ENCODE measurements at regions not wholly inside any gene's neighbourhood (a gene's known extent, or its start where the extent isn't known, plus 50 kb on each side); places are given as distances from the start of the nearest gene placed in this dataset.
"Not testable (repeated sequence)": the region's sequence is repeated elsewhere in the genome, so short reads cannot be mapped to it uniquely, and the experiment has no call there.

DNA sequence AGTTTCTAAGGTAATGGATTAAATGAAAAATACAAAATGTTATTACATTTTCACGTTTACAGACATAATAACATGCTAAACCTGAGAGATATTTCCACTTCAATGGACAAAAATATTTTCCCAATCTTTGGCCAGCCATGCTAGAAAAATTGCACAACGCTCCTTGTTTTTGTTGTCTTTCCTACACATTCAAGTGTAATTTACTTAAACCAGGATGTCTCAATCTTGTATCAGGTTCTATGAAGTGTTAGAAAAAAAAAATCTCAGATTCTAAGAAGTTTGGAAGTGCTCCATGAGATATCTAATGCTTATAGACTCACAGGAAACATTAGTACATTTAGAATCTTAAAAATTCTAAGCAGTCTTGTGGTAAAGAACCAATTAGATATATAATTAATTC is 141.8 kb upstream of the SLC35G4 start:
- POLR2A ChIA-PET, result no interaction called here
- H3K27ac ChIP-seq (ENCODE audit: insufficient read depth in 1 of 2, low read depth in 1 of 2, low read length in 2 of 2, poor library complexity in 1 of 2, severe bottlenecking in 2 of 2), result no peak overlapping the region
- CTCF ChIA-PET, result no interaction called here
- H3K27me3 ChIP-seq (replicated peaks in 2 of 5; ENCODE audit: control insufficient read depth in 4 of 5, insufficient read depth in 5 of 5, low read length in 4 of 5), result no peaks in the 10 kb centered on the region
- WGBS (ENCODE audit: insufficient coverage), result 100% methylated on average over 1 of the region's 2 CpGs
- no peak for DNase-seq
- no peaks in the 10 kb centered on the region for H3K9me3 ChIP-seq (ENCODE audit: control extremely low read depth in 1 of 5, control insufficient read depth in 4 of 5, insufficient read depth in 2 of 5, low read depth in 1 of 5, low read length in 4 of 5)
- no peak overlapping the region for H3K4me3 ChIP-seq (ENCODE audit: control insufficient read depth in 1 of 7, extremely low read depth in 1 of 7, insufficient read depth in 4 of 7, low read depth in 2 of 7, low read length in 6 of 7)
- no peaks in the 10 kb centered on the region for H3K4me1 ChIP-seq (ENCODE audit: control extremely low read depth in 1 of 4, control insufficient read depth in 4 of 4, insufficient read depth in 4 of 4, low read length in 3 of 4)
- H3K36me3 ChIP-seq (ENCODE audit: control insufficient read depth in 4 of 4, insufficient read depth in 4 of 4, low read length in 3 of 4), result no peaks in the 10 kb centered on the region

DNA sequence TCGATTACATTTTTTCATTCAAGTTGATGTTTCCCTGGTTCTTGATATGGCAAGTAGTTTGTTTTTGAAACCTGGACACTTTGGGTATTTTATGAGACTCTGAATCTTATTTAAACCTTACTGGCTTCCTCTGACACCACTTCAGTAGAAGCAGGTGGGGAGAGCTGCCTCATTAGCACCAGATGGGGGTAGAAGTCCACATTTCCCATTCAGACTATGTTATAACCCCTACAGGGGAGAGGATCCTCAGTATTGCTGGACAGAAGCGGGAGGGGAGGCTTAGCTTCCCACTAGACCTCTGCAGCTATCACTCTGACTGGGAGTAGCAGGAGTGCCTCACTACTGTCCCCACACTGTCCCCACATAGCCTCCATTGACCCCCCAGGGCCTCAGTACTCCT is 145.3 kb upstream of the SLC35G4 start:
- Histone ChIP-seq H3K36me3 (ENCODE audit: control insufficient read depth in 4 of 4, insufficient read depth in 4 of 4, low read length in 3 of 4) (no peaks in the 10 kb centered on the region), H3K27me3 (replicated peaks in 2 of 5; ENCODE audit: control insufficient read depth in 4 of 5, insufficient read depth in 5 of 5, low read length in 4 of 5) (no peaks in the 10 kb centered on the region), H3K27ac (ENCODE audit: insufficient read depth in 1 of 2, low read depth in 1 of 2, low read length in 2 of 2, poor library complexity in 1 of 2, severe bottlenecking in 2 of 2) (no peak overlapping the region), H3K4me1 (ENCODE audit: control extremely low read depth in 1 of 4, control insufficient read depth in 4 of 4, insufficient read depth in 4 of 4, low read length in 3 of 4) (no peaks in the 10 kb centered on the region), H3K9me3 (ENCODE audit: control extremely low read depth in 1 of 5, control insufficient read depth in 4 of 5, insufficient read depth in 2 of 5, low read depth in 1 of 5, low read length in 4 of 5) (peaks cover 0 to 4% (median 0%) of the 10 kb centered on the region in 5 experiments), H3K4me3 (ENCODE audit: control insufficient read depth in 1 of 7, extremely low read depth in 1 of 7, insufficient read depth in 4 of 7, low read depth in 2 of 7, low read length in 6 of 7) (no peak overlapping the region)
- no peak for DNase-seq
- CTCF ChIA-PET, result no interaction called here
- POLR2A ChIA-PET, result no interaction called here
- WGBS (ENCODE audit: insufficient coverage), result no CpG with 5 or more reads among the region's 2 CpGs

DNA sequence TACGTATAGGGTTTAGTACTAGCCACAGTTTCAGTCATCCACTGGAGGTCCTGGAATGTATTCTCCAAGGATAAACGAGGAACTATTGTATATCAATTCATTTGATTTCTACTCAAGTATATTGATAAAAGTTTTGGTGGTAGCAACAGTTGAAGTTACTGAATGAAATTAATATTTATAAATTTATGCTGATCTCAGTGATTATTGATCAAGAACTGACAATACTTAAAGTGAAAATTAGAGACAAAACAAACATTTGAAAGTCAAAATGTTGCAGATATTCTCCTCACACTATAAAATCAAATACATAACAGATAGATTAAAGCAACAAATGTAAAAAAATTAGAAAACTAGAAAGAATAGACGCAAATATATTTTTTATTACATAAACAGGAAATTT is 150.9 kb upstream of the SLC35G4 start:
- Histone ChIP-seq H3K27me3 (replicated peaks in 2 of 5; ENCODE audit: control insufficient read depth in 4 of 5, insufficient read depth in 5 of 5, low read length in 4 of 5) (no peaks in the 10 kb centered on the region), H3K36me3 (ENCODE audit: control insufficient read depth in 4 of 4, insufficient read depth in 4 of 4, low read length in 3 of 4) (no peaks in the 10 kb centered on the region), H3K4me1 (ENCODE audit: control extremely low read depth in 1 of 4, control insufficient read depth in 4 of 4, insufficient read depth in 4 of 4, low read length in 3 of 4) (no peaks in the 10 kb centered on the region), H3K27ac (ENCODE audit: insufficient read depth in 1 of 2, low read depth in 1 of 2, low read length in 2 of 2, poor library complexity in 1 of 2, severe bottlenecking in 2 of 2) (no peak overlapping the region), H3K9me3 (ENCODE audit: control extremely low read depth in 1 of 5, control insufficient read depth in 4 of 5, insufficient read depth in 2 of 5, low read depth in 1 of 5, low read length in 4 of 5) (peaks cover 0 to 4% (median 0%) of the 10 kb centered on the region in 5 experiments), H3K4me3 (ENCODE audit: control insufficient read depth in 1 of 7, extremely low read depth in 1 of 7, insufficient read depth in 4 of 7, low read depth in 2 of 7, low read length in 6 of 7) (no peak overlapping the region)
- ChIA-PET CTCF (no interaction called here), POLR2A (no interaction called here)
- WGBS (ENCODE audit: insufficient coverage), result no CpG with 5 or more reads among the region's 3 CpGs
- no peak for DNase-seq

DNA sequence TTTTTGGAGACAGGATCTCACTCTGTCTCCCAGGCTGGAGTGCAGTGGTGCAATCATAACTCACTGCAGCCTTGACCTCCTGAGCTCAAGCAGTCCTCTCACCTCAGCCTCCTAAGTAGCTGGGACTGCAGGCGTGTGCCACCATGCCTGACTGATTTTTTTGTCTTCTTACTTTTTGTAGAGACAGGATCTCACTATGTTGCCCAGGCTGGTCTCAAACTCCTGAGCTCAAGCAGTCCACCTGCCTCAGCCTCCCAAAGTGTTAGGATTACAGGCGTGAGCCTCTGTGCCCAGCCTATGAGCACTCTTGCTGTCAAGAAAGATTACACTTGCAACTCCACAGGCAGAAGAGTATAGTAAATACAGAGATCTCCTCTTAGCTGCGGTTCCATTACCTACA is 151.5 kb upstream of the SLC35G4 start:
- H3K27ac ChIP-seq (ENCODE audit: insufficient read depth in 1 of 2, low read depth in 1 of 2, low read length in 2 of 2, poor library complexity in 1 of 2, severe bottlenecking in 2 of 2); H3K27me3 ChIP-seq (replicated peaks in 2 of 5; ENCODE audit: control insufficient read depth in 4 of 5, insufficient read depth in 5 of 5, low read length in 4 of 5); DNase-seq; H3K9me3 ChIP-seq (ENCODE audit: control extremely low read depth in 1 of 5, control insufficient read depth in 4 of 5, insufficient read depth in 2 of 5, low read depth in 1 of 5, low read length in 4 of 5); H3K4me1 ChIP-seq (ENCODE audit: control extremely low read depth in 1 of 4, control insufficient read depth in 4 of 4, insufficient read depth in 4 of 4, low read length in 3 of 4); CTCF ChIA-PET; H3K4me3 ChIP-seq (ENCODE audit: control insufficient read depth in 1 of 7, extremely low read depth in 1 of 7, insufficient read depth in 4 of 7, low read depth in 2 of 7, low read length in 6 of 7); POLR2A ChIA-PET; H3K36me3 ChIP-seq (ENCODE audit: control insufficient read depth in 4 of 4, insufficient read depth in 4 of 4, low read length in 3 of 4): not testable (repeated sequence)
- WGBS (ENCODE audit: insufficient coverage), result 91% methylated on average over 2 of the region's 3 CpGs

DNA sequence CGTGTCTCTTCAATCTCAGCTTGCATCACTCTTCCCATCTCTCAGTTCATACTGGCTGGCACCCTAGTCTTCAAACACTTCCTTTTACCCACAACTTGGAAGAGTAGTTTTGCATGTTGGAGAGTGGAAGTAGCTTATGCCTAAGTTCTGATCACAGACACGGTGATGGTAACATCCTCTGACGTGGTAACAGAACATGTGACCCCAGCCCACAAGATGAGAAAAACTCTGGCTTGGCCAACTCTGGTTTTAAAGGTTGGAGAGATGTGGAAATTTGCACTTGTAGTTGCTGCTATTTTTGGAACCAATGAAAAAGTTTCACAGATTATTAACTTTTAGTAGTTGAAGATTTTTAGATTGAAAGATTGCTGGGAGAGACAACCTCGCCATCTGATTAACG is 155.4 kb upstream of the SLC35G4 start:
- WGBS (ENCODE audit: insufficient coverage), result 42% methylated on average over 2 of the region's 5 CpGs
- no peak for DNase-seq
- CTCF ChIA-PET, result no interaction called here
- Histone ChIP-seq H3K36me3 (ENCODE audit: control insufficient read depth in 4 of 4, insufficient read depth in 4 of 4, low read length in 3 of 4) (no peaks in the 10 kb centered on the region), H3K4me1 (ENCODE audit: control extremely low read depth in 1 of 4, control insufficient read depth in 4 of 4, insufficient read depth in 4 of 4, low read length in 3 of 4) (no peaks in the 10 kb centered on the region), H3K4me3 (ENCODE audit: control insufficient read depth in 1 of 7, extremely low read depth in 1 of 7, insufficient read depth in 4 of 7, low read depth in 2 of 7, low read length in 6 of 7) (no peak overlapping the region), H3K27ac (ENCODE audit: insufficient read depth in 1 of 2, low read depth in 1 of 2, low read length in 2 of 2, poor library complexity in 1 of 2, severe bottlenecking in 2 of 2) (no peak overlapping the region), H3K9me3 (ENCODE audit: control extremely low read depth in 1 of 5, control insufficient read depth in 4 of 5, insufficient read depth in 2 of 5, low read depth in 1 of 5, low read length in 4 of 5) (peaks cover 0 to 4% (median 0%) of the 10 kb centered on the region in 5 experiments), H3K27me3 (replicated peaks in 2 of 5; ENCODE audit: control insufficient read depth in 4 of 5, insufficient read depth in 5 of 5, low read length in 4 of 5) (no peaks in the 10 kb centered on the region)
- POLR2A ChIA-PET, result no interaction called here

DNA sequence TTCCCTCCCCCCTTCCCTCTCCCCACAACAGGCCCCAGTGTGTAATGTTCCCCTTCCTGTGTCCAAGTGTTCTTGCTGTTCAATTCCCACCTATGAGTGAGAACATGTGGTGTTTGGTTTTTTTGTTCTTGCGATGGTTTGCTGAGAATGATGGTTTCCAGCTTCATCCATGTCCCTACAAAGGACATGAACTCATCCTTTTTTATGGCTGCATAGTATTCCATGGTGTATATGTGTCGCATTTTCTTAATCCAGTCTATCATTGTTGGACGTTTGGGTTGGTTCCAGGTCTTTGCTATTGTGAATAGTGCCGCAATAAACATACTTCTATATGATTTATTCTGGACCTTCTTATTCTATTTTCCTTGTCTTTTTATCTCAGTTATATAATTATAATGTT is 165.2 kb upstream of the SLC35G4 start:
- CTCF ChIA-PET, result interaction anchor here (0.6 to 1.6 kb wide), 2 partner anchors 19 to 170 kb away, joined by 3 to 7 read pairs; no protein-coding TSS in a partner anchor
- H3K9me3 ChIP-seq (ENCODE audit: control extremely low read depth in 1 of 5, control insufficient read depth in 4 of 5, insufficient read depth in 2 of 5, low read depth in 1 of 5, low read length in 4 of 5); POLR2A ChIA-PET; H3K36me3 ChIP-seq (ENCODE audit: control insufficient read depth in 4 of 4, insufficient read depth in 4 of 4, low read length in 3 of 4); H3K27ac ChIP-seq (ENCODE audit: insufficient read depth in 1 of 2, low read depth in 1 of 2, low read length in 2 of 2, poor library complexity in 1 of 2, severe bottlenecking in 2 of 2); H3K27me3 ChIP-seq (replicated peaks in 2 of 5; ENCODE audit: control insufficient read depth in 4 of 5, insufficient read depth in 5 of 5, low read length in 4 of 5); DNase-seq; H3K4me3 ChIP-seq (ENCODE audit: control insufficient read depth in 1 of 7, extremely low read depth in 1 of 7, insufficient read depth in 4 of 7, low read depth in 2 of 7, low read length in 6 of 7); H3K4me1 ChIP-seq (ENCODE audit: control extremely low read depth in 1 of 4, control insufficient read depth in 4 of 4, insufficient read depth in 4 of 4, low read length in 3 of 4): not testable (repeated sequence)
- no CpG with 5 or more reads among the region's 4 CpGs for WGBS (ENCODE audit: insufficient coverage)

DNA sequence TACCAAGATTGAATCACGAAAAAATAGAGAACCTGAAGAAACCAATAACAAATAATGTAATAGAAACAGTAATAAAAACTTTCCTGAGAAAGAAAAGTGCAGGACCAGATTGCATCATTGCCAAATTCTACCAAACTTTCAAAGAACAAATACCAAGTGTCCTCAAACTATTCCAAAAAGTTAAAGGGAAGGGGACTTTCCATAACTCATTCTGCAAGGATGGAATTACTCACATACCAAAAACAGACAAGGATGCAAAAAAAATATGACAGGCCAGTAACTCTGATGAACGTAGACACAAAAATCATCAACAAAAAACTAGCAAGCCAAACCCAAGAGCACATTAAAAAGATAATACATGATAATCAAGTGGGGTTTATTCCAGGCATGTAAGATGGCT is 172.3 kb upstream of the SLC35G4 start:
- no peak for DNase-seq

More for the DNA sequence above, 172.3 kb upstream of the SLC35G4 start:
- no peaks in the 10 kb centered on the region for H3K27me3 ChIP-seq (replicated peaks in 2 of 5; ENCODE audit: control insufficient read depth in 4 of 5, insufficient read depth in 5 of 5, low read length in 4 of 5)
- POLR2A ChIA-PET, result no interaction called here
- no CpG with 5 or more reads among the region's 2 CpGs for WGBS (ENCODE audit: insufficient coverage)
- no peak overlapping the region for H3K4me3 ChIP-seq (ENCODE audit: control insufficient read depth in 1 of 7, extremely low read depth in 1 of 7, insufficient read depth in 4 of 7, low read depth in 2 of 7, low read length in 6 of 7)
- no peaks in the 10 kb centered on the region for H3K36me3 ChIP-seq (ENCODE audit: control insufficient read depth in 4 of 4, insufficient read depth in 4 of 4, low read length in 3 of 4)
- H3K4me1 ChIP-seq (ENCODE audit: control extremely low read depth in 1 of 4, control insufficient read depth in 4 of 4, insufficient read depth in 4 of 4, low read length in 3 of 4), result no peaks in the 10 kb centered on the region
- H3K9me3 ChIP-seq (ENCODE audit: control extremely low read depth in 1 of 5, control insufficient read depth in 4 of 5, insufficient read depth in 2 of 5, low read depth in 1 of 5, low read length in 4 of 5), result peaks cover 0 to 3% (median 0%) of the 10 kb centered on the region in 5 experiments
- CTCF ChIA-PET, result no interaction called here
- no peak overlapping the region for H3K27ac ChIP-seq (ENCODE audit: insufficient read depth in 1 of 2, low read depth in 1 of 2, low read length in 2 of 2, poor library complexity in 1 of 2, severe bottlenecking in 2 of 2)
